Hepatocyte (in vitro differentiated cells): ENCODE measurements at regions not wholly inside any gene's neighbourhood (a gene's known extent, or its start where the extent isn't known, plus 50 kb on each side); places are given as distances from the start of the nearest gene placed in this dataset.

Experiments used
- CTCF ChIP-seq: fragments of 200-600 bp; sonication (generic); IDR thresholded peaks from 2 replicates; pipeline ENCODE4 v1.5.1; 2016; ENCODE audit warnings: antibody characterized with exemption, mild to moderate bottlenecking; ENCODE audit not compliant: poor library complexity
- EZH2 ChIP-seq: fragments of 200-600 bp; sonication (generic); IDR thresholded peaks from 2 replicates; pipeline ENCODE4 v1.6.1; 2016; ENCODE audit warnings: antibody characterized with exemption, mild to moderate bottlenecking, borderline replicate concordance
- EZH2phosphoT487 ChIP-seq: fragments of 200-600 bp; sonication (generic); IDR thresholded peaks from one replicate; pipeline ENCODE4 v1.6.1; 2018; ENCODE audit warnings: antibody characterized with exemption, mild to moderate bottlenecking, low read depth, moderate library complexity; ENCODE audit not compliant: unreplicated experiment, severe bottlenecking

- TF ChIP-seq CTCF (no peak), EZH2 (no peak), EZH2phosphoT487 (no peak)
Observed at GRCh38 chr13:79915114-79915811, 425.7 kb downstream of the SPRY2 start.
